ENCODE measurements at regions not wholly inside any gene's neighbourhood (a gene's known extent, or its start where the extent isn't known, plus 50 kb on each side); places are given as distances from the start of the nearest gene placed in this dataset.
A peak's percentile ranks its signal among the peaks of the same experiment; 100 is the strongest.
"Not testable (repeated sequence)": the region's sequence is repeated elsewhere in the genome, so short reads cannot be mapped to it uniquely, and the experiment has no call there.

DNA sequence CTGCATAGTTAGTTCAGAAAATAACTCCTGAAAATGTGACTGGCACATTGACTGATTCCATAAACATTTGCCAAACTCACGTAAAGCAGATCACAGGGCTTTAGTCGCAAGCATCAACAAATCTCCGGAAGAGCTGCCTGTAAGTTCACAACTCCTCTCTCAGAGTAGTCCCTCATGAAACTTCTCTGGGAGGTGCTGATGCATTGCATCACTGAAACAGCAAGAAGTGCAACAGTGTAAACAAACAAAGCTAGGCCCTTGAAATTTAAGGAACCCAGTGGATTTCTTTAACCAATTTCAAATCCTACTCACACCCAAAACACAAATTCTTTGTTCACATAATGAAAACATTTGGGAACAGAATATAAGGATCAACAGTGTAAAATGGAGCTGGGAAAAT lies 1691.7 kb upstream of the FLRT2 start:
- no peak for DNase-seq

DNA sequence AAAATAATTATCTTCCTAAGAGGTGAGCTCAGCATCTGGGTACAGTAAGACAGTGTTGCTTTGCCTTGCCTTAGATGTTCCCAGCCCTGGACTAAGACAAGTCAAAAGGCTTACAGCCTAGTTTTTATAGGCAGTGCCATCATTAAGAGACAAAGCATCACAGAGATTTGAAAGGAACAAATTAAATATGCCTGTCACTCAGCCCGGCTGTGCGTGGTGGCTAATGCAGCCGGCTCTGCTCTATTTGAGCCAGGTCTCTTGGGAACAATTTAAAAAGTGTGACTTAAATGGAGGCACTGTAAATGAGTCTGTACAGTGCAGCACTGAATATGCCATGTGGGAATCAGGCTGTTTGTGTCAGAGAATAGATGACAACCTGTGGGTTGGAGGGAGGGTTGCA lies 1687.4 kb upstream of the FLRT2 start:
- no peak for DNase-seq

DNA sequence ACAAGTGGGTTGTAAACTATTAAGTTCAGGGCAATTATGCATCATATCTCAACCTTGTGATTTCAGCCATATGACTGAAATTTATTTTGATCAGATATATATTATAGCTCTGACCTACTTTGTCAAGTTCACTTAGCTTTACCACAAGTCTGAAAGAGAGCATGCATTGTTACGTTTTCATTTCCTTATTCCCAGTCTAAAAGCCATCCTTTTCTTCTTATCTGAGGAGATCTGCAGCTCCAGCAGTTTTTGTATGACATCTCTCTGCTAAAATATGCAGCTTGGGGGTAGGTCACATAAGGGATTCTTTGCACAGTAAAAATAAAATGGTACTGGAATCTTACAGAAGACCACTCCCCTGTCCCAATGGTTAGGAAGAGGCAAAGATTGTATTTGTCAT lies 1682.8 kb upstream of the FLRT2 start:
- DNase-seq, result no peak

DNA sequence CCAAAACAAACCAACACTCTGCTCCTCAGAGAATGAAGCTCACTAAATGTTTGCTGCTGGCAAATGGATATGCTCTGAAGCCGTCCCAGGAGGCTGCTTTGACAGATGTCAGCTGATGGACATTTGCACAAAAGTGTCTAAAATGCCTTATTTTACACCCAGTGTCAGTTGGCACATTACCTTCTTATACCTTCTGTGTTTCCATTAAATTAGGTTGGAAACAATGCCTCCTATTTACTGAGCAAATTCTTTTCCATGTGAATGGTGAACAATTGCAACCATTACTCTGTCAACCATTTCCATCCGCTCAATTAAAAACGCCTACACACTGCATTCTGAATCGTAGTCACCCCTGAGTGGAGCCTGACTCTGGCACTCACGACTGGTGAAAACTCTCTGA lies 1679.9 kb upstream of the FLRT2 start:
- no peak for DNase-seq

DNA sequence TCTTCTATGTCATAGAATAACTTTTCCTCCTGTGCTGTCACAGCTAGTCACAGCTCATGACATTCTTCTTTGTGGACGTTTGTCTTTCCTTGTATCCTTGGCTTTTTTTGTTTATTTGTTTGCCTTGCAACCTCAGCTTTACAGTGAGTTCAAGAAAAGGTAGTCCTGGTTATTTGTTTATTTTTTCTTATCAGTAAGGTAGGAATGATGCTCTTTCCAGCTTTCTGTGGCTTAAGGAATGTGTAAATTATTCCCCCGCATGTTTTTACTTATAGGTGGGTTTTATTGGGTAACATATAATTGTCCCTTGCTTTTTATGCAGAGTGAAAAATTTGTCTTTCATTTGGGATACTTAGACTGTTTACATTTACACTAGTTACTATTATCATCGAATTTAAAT lies 1673.6 kb upstream of the FLRT2 start:
- DNase-seq, result no peak

DNA sequence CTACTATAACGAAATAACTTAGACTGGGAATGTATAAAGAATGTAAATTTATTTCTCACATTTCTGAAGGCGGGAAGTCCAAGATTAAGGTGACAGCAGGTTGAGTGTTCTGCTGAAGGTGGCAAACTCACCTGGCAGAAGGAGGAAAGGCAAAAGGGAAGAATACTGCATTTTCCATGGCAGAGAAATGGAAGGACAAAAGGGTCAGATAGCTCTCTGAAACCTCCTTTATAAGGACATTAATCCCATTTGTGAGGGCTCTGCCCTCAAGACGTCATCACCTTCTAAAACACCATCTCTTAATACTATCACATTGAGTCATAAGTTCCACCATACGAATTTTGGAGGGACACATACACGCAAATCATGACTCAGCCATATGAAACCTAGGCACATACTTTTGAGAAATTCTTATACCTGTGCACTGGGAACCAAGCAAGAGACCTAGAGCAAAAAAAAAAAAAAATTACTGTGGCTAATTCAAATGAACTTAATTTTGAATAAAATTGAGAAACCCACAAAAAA lies 1669.3 kb upstream of the FLRT2 start:
- no peak for DNase-seq

DNA sequence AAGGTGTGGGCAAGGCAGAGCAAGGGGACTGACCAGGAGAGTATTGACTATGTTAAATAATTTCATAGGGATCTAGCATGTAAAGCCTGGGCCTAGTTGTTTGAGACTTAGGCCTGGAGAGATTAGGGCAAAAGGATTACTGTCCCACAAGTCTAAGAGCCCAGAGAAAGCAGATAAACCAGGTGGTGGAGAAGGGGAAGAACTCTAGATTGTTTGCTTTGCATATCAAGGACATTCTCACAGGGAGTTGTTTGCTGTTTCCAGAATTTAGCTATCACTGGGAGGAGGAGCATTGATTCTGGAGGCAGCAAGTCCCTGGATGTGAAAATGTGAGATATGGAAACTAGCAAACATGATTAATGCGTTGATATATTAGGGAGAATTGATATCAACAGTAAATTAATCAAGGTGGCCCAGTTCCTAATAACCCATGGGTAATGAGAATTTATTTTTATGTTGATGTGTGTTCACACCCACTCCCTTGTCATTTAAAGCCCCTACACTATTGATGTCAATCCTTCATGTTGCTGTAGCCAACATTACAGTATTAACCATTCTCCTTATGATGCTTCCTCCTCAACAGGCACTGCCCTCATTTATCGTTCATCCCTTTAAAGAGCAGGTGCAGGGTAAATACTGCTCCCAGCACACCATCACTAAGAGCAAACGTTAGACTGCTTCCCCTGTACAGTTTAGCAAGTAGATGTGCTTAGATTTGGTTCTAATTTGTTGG lies 1666.7 kb upstream of the FLRT2 start:
- DNase-seq, result no peak

DNA sequence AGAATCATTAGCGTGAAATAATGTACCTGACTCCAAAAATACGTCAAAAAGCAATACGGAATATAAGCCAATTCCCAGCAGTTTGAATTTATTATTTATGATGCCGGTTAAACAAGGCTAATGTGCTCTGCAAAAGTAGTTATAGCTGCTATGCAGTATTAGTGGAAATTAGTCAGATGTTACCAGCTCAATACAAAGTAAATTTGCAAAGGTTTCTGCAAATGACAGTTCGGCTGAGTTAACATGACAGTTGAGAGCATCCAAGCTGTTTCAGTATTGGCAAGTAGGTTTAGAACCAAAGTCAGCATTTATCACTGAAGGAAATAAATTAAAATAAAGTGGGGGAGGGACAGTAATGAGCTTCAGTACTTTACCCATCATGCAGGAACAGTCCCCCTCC lies 1665.8 kb upstream of the FLRT2 start:
- DNase-seq, result no peak

DNA sequence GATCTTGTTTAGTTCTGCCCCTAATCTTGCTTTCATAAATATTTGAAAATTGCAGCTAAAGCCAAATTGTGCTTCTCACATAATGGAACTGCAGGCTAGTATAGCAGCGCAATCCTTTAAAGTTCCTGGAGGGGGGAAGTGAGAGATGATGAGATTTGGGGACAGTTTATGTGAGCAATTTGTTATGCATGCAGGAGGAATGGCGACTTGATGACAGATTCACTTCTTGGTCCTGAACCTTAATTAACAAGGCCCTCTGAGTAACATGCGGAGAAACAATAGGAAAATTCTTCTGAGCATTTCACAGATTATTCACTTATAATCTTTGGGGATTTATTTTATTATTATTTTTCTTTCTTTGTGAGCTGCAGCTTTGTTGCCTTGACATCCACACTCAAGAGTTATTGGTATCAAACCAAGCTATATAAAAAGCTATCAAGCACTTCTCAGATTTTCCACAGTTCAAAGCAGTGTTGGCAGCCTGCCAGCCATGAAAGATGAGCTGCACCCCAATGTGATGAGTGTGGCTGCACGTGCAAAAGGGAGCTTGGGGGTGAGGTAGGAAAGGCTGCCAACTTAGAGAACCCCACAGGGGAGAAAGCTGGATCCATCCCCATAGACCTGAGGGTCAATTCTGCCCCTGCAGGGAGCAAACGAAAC lies 1662.2 kb upstream of the FLRT2 start:
- DNase-seq, result no peak

DNA sequence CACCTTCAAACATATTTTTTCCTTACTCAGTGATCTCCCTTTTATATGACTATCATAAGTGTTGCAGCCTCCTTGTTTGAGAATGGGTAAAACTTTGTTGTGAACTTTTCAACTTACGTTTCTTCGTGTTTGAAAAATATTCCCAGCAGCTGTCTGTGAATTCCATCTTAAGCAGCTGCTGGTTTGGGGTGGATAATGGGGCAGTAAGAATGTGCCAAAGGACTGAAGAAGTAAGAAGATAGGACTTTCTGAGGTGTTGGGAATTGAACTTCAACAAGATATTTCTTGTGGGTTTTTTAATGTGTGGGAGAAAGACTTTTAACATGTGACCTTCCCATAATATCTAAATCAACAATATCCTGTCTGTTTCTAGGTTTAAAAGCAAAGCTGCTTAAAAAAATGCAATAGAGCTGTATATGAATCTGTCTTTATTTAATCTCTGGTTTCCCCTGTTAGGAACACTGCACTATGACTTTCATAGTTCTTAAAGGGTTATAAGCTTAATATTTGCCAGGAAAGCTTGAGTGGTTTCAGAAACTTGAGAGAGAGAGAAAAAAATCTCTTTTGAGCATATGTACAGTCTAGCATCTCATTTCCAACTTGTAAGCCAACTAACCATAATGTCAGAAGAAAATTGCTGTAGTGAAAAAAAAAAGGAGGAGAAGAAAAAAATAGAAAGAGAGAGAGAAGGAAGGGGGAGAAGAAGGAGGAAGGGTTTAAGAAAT lies 1659.2 kb upstream of the FLRT2 start:
- DNase-seq, result no peak

DNA sequence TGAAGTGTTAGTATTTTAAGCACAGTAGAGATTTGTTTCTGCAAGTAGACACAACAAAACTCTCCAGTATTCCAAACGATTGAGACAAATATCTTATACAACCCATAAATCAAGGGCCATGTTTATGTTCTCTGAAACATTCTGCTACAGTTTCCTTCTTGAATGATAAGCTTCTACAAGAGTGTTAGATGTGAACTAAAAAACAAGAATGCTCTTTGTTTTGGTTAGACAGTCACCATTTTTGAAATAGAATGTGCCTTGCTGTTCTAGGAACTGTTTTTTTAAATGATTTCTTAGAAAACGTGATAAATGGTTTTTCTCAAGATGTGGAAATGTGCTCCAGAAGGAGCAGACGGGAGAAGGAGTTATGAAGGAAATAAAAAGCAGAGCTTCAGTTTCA lies 1656.3 kb upstream of the FLRT2 start:
- no peak for DNase-seq

DNA sequence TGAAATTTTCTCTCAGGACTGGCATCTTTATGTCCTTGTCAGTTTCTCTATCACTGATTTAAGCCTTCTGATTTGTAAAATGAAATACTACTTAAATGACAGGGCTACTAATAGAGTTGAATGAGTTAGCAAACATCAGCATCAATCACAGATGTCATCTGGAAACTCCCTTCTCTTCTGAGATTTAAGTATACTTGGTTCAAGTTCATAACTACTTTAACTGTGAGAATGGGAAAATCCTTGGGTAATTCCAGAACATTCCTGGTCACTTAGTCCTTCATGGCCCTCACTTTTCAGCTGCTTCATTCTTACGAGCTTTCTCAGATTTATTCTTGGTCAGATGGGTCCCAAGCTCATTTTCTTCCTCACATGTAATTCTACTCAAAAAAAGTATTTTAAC lies 1655.3 kb upstream of the FLRT2 start:
- no peak for DNase-seq

DNA sequence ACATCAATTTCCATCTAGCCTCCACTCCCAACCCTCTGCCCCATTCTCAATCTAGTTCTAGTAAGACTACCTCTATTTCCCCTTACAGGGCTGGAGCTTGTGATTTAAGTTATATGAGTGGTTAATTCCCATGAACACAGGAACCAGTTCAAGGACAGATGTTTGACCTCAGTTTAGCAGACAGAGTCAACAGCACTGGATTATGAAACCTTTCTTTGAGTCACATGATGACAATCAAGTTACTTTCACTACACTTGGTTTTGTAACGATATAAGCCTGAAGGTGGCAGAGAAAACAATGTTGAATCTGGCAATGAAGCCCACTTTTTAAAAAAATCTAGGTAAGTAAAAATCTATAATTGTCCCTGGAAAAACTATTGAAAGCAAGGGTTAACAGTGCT lies 1646.2 kb upstream of the FLRT2 start:
- DNase-seq, result no peak

DNA sequence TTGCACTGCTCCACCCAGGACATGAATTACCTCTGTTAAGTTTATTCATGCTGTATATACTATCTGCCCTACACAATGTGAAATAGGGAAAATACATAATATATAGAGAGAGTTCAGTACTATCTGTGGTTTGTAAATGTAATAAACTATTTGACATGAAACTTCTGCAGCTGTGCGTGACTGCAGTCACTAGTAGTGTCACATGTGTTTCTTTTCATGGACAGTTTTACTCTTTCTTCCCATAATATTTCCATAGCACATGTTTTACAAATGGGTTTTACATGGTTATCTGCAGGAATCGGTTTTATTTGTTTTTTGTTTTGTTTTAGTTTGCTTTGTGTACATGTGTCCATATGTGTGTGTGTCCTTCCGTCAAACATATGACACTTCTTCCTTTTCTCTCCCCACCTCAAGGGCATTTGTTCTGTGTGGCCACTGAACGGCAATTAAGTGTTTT lies 1644.1 kb upstream of the FLRT2 start:
- peak; percentile 52 for DNase-seq

DNA sequence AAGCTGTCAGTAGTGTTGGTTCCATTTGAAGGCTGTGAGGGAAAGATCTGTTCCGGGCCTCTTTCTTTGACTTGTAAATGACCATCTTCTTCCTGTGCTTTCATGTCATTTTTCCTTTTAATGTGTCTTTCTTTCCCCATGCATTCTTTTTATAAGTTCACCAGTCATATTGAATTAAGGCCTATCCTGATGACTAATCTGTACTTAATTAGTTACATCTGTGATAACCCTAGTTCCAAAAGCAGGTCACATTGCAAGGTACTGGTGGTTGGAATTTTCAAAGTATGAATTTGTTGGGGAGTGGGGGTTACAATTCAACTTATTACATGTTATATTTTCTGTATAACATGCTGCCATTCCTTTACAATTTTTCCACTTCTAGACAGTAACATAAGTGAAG lies 1642.1 kb upstream of the FLRT2 start:
- no peak for DNase-seq

DNA sequence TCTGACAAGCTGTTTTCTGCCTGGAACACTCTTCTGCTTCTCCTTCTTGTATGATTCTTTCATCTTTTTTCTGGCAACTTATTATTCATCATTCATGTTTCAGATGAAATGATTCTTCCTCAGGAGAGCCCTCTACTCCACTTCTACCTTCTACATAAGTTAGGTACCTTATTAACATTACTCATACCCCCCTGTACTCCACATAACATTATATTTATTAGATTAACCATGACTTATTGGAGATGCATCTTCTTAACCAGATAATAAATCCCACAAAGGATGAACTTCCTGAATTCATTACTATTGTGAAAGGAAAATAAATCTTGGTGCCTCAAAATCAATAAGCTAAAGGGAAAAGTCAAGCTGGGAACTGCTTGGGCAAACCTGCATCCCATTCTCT lies 1636.5 kb upstream of the FLRT2 start:
- no peak for DNase-seq

DNA sequence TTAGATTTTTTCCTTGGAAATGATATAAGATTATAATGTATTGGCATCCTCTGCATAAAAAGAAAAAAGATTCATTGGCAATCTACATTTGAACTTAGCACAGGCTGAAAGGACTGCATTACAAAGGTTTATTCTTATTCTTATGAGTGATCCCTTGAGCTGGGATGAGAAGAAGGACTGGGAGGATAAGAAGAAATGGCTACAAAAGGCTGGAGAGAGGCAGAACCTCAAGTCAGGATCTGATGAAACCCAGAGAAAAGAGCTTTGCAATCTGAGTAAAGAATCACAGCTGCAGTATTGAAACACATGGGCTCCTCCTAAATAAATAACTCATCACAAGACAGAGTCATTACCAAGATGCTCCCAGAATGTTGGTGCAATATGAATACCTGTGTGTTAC lies 1635.4 kb upstream of the FLRT2 start:
- DNase-seq, result no peak

DNA sequence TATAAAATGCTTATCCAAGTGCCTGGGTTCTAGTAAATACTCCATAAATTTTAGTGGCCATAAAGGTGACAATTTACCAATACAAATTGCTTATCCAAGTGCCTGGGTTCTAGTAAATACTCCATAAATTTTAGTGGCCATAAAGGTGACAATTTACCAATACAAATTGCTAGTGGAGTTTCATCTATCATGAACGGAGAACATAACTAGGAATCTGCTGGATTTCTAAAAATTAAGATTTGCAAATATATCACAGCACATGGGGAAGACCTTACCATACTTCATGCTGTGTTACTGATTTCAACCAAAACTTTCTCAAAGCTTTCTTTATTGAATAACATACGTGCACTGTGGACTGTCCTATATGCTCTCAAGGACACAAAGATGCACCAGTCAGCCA lies 1631.4 kb upstream of the FLRT2 start:
- DNase-seq, result not testable (repeated sequence)

DNA sequence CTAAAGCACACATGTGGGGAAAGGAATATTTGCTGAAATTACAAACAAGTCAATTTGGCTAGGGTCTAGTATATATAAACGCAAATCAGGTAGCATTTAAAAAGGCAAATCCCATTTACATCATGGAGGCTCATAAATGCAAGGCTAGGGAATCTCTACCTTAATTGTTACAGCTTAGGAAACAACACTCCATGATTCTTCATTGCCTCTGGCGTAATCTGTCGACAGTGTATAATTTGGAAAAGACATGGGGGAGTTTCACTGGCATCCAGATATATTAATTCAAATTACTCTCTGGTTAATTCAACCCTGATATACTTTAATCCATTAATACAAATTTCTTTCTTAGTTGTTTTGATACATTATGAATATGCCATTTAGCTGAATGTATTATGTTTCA lies 1630.2 kb upstream of the FLRT2 start:
- no peak for DNase-seq

DNA sequence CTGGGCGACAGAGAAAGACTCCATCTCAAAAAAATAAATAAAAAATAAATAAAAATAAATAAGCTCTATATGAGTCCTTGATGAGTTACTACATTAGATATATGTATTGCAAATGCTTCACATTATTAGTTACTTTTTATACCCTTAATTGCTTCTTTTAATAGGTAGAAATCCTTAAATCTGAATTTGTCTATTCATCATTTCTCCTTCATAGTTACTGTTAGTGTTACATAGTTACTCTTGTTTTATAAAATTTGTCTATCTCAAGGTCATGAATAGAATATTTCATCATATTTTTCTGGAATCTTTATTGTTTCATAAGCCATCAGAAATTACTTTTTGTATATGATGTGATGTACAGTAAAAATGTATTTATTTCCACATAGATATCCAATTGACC lies 1624.8 kb upstream of the FLRT2 start:
- DNase-seq, result no peak

DNA sequence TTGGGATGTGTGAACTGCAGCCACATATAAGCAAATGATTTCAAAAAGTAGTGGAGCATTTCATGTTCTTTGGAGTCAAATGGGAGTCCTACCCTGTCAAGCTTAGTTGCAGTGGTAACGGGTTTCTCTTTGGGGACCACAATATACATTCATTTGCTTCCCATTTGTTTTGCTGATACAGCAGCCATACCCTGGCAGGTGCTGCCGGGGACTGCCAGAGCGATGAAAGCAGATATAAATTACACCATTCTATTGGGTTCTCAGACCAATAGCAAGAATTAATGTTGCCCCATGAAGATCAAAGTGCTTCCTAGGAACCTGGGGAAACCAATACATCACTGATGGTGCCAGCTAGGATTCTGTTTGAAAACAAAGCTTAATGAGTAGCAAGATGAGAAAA lies 1621.5 kb upstream of the FLRT2 start:
- DNase-seq, result no peak

DNA sequence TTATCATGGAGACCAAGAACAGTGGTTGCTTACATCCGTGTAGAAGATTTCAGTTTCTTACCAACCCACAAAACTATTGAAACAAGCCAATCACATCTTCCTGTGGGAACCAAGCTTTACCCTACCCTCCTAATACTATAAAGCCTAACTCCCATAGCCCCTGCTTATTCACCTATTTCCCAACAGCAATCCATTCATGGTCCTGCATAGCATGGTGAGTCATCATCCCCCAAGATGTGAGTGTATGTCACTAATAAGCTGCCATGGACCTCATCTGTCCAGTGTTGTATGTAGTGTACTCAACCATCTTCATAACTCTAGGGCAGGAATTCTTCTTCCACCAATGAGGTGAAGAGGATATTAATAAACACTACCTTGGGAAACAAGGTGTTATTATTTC lies 1620.4 kb upstream of the FLRT2 start:
- DNase-seq, result no peak

DNA sequence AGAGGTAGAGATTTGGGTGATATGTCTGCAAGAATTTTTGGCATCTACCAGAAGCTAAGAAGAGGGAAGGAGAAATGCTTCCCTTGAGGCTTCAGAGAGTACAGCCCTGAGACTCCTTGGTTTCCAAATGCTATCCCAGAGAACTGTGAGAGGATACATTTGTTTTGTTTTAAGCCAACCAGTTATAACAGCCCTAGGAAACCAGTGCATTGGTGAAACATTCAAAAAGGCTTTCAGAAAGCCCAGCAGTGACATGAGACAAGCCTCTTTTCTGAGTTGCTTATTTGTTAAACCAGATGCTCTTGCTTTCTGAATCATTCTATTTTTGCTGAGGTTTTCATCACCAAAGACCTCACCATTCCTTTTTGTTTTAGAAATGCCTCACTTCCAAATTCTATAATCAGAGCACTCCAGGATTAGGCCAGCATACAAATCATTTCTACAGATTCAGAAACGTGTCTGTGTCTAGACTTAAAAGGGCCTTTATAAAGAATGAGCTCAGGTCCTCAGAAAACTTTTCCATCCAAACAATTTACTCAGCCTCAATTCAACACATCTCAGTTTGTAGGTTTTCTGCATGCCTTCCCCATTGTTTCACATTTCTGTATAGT lies 1617.8 kb upstream of the FLRT2 start:
- no peak for DNase-seq

Measured in left kidney (tissue), 1 donor.